T-helper 9 cell (primary cell): ENCODE measurements at regions not wholly inside any gene's neighbourhood (a gene's known extent, or its start where the extent isn't known, plus 50 kb on each side); places are given as distances from the start of the nearest gene placed in this dataset.

Experiments
- DNase-seq: peaks from one replicate; pipeline ENCODE4 v3.0.0-alpha.2; 2020

GRCh38 chr11:45472716-45473317 lies 186.7 kb upstream of the SYT13 start:
- DNase-seq, result no peak

GRCh38 chr11:45471266-45471665 lies 185.1 kb upstream of the SYT13 start:
- DNase-seq, result no peak

GRCh38 chr11:45470794-45471167 lies 184.6 kb upstream of the SYT13 start:
- no peak for DNase-seq

GRCh38 chr11:45470151-45470793 lies 184.1 kb upstream of the SYT13 start:
- no peak for DNase-seq

- no peak for DNase-seq
Observed at GRCh38 chr11:45468267-45468856, 182.2 kb upstream of the SYT13 start.

GRCh38 chr11:45463541-45463940 lies 177.4 kb upstream of the SYT13 start:
- no peak for DNase-seq

- DNase-seq, result no peak
Observed at GRCh38 chr11:45461514-45461913, 175.4 kb upstream of the SYT13 start.

- no peak for DNase-seq
Observed at GRCh38 chr11:45459491-45459890, 173.3 kb upstream of the SYT13 start.

GRCh38 chr11:45458269-45458668 lies 172.1 kb upstream of the SYT13 start:
- no peak for DNase-seq

- no peak for DNase-seq
Observed at GRCh38 chr11:45457649-45458048, 171.5 kb upstream of the SYT13 start.

- no peak for DNase-seq
Observed at GRCh38 chr11:45456686-45457085, 170.5 kb upstream of the SYT13 start.

- DNase-seq, result no peak
Observed at GRCh38 chr11:45455536-45455935, 169.4 kb upstream of the SYT13 start.

GRCh38 chr11:45454917-45455401 lies 168.8 kb upstream of the SYT13 start:
- no peak for DNase-seq

- DNase-seq, result no peak
Observed at GRCh38 chr11:45453721-45454120, 167.6 kb upstream of the SYT13 start.

- DNase-seq, result no peak
Observed at GRCh38 chr11:45451766-45452440, 165.8 kb upstream of the SYT13 start.

- no peak for DNase-seq
Observed at GRCh38 chr11:45450189-45450588, 164.0 kb upstream of the SYT13 start.

GRCh38 chr11:45449036-45449601 lies 163.0 kb upstream of the SYT13 start:
- DNase-seq, result no peak

GRCh38 chr11:45448561-45448960 lies 162.4 kb upstream of the SYT13 start:
- no peak for DNase-seq

- no peak for DNase-seq
Observed at GRCh38 chr11:45446998-45447397, 160.9 kb upstream of the SYT13 start.

GRCh38 chr11:45446434-45446833 lies 160.3 kb upstream of the SYT13 start:
- no peak for DNase-seq

GRCh38 chr11:45444796-45445195 lies 158.7 kb upstream of the SYT13 start:
- DNase-seq, result no peak

GRCh38 chr11:45440111-45440510 lies 154.0 kb upstream of the SYT13 start:
- DNase-seq, result no peak

- no peak for DNase-seq
Observed at GRCh38 chr11:45436966-45437365, 150.8 kb upstream of the SYT13 start.

- no peak for DNase-seq
Observed at GRCh38 chr11:45436118-45436517, 150.0 kb upstream of the SYT13 start.
